ENCODE measurements at regions not wholly inside any gene's neighbourhood (a gene's known extent, or its start where the extent isn't known, plus 50 kb on each side); places are given as distances from the start of the nearest gene placed in this dataset.

DNA sequence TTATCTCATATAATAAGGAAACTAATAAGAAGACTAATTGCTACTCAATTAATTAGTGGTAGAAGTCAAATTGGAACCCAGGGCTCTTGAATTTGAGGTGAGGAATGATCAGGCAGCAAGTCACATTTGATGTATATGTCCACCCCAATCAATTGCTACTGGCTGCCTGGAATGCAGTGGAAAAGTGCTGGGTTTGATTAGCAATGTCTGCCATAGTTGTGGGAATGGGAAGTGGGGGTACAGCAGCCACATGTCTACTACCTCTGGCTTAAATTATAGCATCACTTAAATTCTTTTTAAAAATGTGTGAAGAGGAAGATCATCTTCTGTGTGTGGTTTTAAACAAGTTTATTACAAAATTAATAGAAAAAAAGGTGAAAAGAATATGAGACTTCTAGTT, 50.8 kb upstream of the NAV2 start:
- Histone ChIP-seq H3K36me3 (ENCODE audit: insufficient read depth, low read length) (no peaks in the 10 kb centered on the region), H3K4me1 (ENCODE audit: low read length) (no peaks in the 10 kb centered on the region), H2AFZ (ENCODE audit: low read length) (no peak overlapping the region), H3K9me2 (replicated peaks; ENCODE audit: insufficient read depth, low read length) (no peaks in the 10 kb centered on the region), H4K20me1 (ENCODE audit: insufficient read depth, low read depth, low read length) (no peaks in the 10 kb centered on the region), H3K4me2 (ENCODE audit: low read depth, low read length, poor library complexity, severe bottlenecking) (no peak overlapping the region), H3K27ac (ENCODE audit: low read length) (no peak overlapping the region), H3K79me2 (ENCODE audit: low read length) (no peaks in the 10 kb centered on the region), H3K9me3 (ENCODE audit: low read length) (no peaks in the 10 kb centered on the region), H3K4me3 (ENCODE audit: low read length) (no peak overlapping the region), H3K27me3 (ENCODE audit: low read length) (no peaks in the 10 kb centered on the region), H3K9ac (ENCODE audit: low read length) (no peak overlapping the region)
- no peak for DNase-seq

GRCh38 chr11:19660076-19660475, 52.6 kb upstream of the NAV2 start:
- no peak overlapping the region for H3K4me2 ChIP-seq (ENCODE audit: low read depth, low read length, poor library complexity, severe bottlenecking)
- H3K4me1 ChIP-seq (ENCODE audit: low read length) = no peaks in the 10 kb centered on the region
- no peaks in the 10 kb centered on the region for H3K27me3 ChIP-seq (ENCODE audit: low read length)
- no peaks in the 10 kb centered on the region for H4K20me1 ChIP-seq (ENCODE audit: insufficient read depth, low read depth, low read length)
- no peaks in the 10 kb centered on the region for H3K36me3 ChIP-seq (ENCODE audit: insufficient read depth, low read length)
- no peak overlapping the region for H2AFZ ChIP-seq (ENCODE audit: low read length)
- no peak overlapping the region for H3K9ac ChIP-seq (ENCODE audit: low read length)
- H3K9me3 ChIP-seq (ENCODE audit: low read length) = no peaks in the 10 kb centered on the region
- H3K27ac ChIP-seq (ENCODE audit: low read length) = no peak overlapping the region
- no peak overlapping the region for H3K4me3 ChIP-seq (ENCODE audit: low read length)
- no peaks in the 10 kb centered on the region for H3K79me2 ChIP-seq (ENCODE audit: low read length)
- no peak for DNase-seq
- H3K9me2 ChIP-seq (replicated peaks; ENCODE audit: insufficient read depth, low read length) = no peaks in the 10 kb centered on the region

GRCh38 chr11:19659529-19659928, 53.1 kb upstream of the NAV2 start:
- no peak overlapping the region for H3K27ac ChIP-seq (ENCODE audit: low read length)
- no peaks in the 10 kb centered on the region for H3K9me2 ChIP-seq (replicated peaks; ENCODE audit: insufficient read depth, low read length)
- H2AFZ ChIP-seq (ENCODE audit: low read length) = no peak overlapping the region
- DNase-seq = no peak
- no peaks in the 10 kb centered on the region for H3K9me3 ChIP-seq (ENCODE audit: low read length)
- no peak overlapping the region for H3K4me2 ChIP-seq (ENCODE audit: low read depth, low read length, poor library complexity, severe bottlenecking)
- H3K4me1 ChIP-seq (ENCODE audit: low read length) = no peaks in the 10 kb centered on the region
- H3K27me3 ChIP-seq (ENCODE audit: low read length) = no peaks in the 10 kb centered on the region
- no peaks in the 10 kb centered on the region for H4K20me1 ChIP-seq (ENCODE audit: insufficient read depth, low read depth, low read length)
- no peaks in the 10 kb centered on the region for H3K79me2 ChIP-seq (ENCODE audit: low read length)
- H3K36me3 ChIP-seq (ENCODE audit: insufficient read depth, low read length) = no peaks in the 10 kb centered on the region
- H3K4me3 ChIP-seq (ENCODE audit: low read length) = no peak overlapping the region
- H3K9ac ChIP-seq (ENCODE audit: low read length) = no peak overlapping the region

DNA sequence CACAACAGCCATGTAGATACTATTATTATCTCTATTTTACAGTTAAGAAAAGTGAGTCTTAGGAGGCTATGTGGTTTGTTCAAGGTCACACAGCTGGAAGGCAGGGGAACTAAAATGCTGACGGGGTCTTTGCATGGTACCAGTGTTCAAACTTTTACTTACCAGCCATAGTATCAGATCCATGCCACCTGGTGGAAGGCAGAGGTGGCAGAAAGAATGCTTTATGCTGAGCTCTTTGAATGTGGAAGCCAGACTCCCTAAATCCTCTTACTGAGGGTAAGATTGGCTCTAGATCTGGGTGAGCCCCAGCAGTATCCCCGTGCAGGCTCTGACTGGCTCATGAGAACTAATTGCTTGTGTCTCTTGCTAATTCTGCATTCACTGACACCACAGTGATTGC, 54.3 kb upstream of the NAV2 start:
- no peaks in the 10 kb centered on the region for H3K36me3 ChIP-seq (ENCODE audit: insufficient read depth, low read length)
- no peaks in the 10 kb centered on the region for H3K27me3 ChIP-seq (ENCODE audit: low read length)
- no peaks in the 10 kb centered on the region for H3K9me3 ChIP-seq (ENCODE audit: low read length)
- H3K27ac ChIP-seq (ENCODE audit: low read length) = no peak overlapping the region
- H4K20me1 ChIP-seq (ENCODE audit: insufficient read depth, low read depth, low read length) = no peaks in the 10 kb centered on the region
- H3K4me2 ChIP-seq (ENCODE audit: low read depth, low read length, poor library complexity, severe bottlenecking) = no peak overlapping the region
- H3K4me1 ChIP-seq (ENCODE audit: low read length) = no peaks in the 10 kb centered on the region
- no peaks in the 10 kb centered on the region for H3K9me2 ChIP-seq (replicated peaks; ENCODE audit: insufficient read depth, low read length)
- H2AFZ ChIP-seq (ENCODE audit: low read length) = no peak overlapping the region
- no peak overlapping the region for H3K4me3 ChIP-seq (ENCODE audit: low read length)
- peak; percentile 46 for DNase-seq
- H3K79me2 ChIP-seq (ENCODE audit: low read length) = no peaks in the 10 kb centered on the region
- no peak overlapping the region for H3K9ac ChIP-seq (ENCODE audit: low read length)

GRCh38 chr11:19656140-19656541, 56.5 kb upstream of the NAV2 start:
- no peak overlapping the region for H3K27ac ChIP-seq (ENCODE audit: low read length)
- no peaks in the 10 kb centered on the region for H3K79me2 ChIP-seq (ENCODE audit: low read length)
- no peaks in the 10 kb centered on the region for H3K4me1 ChIP-seq (ENCODE audit: low read length)
- H3K4me3 ChIP-seq (ENCODE audit: low read length) = no peak overlapping the region
- H2AFZ ChIP-seq (ENCODE audit: low read length) = no peak overlapping the region
- no peak overlapping the region for H3K9ac ChIP-seq (ENCODE audit: low read length)
- H4K20me1 ChIP-seq (ENCODE audit: insufficient read depth, low read depth, low read length) = no peaks in the 10 kb centered on the region
- no peaks in the 10 kb centered on the region for H3K9me2 ChIP-seq (replicated peaks; ENCODE audit: insufficient read depth, low read length)
- H3K4me2 ChIP-seq (ENCODE audit: low read depth, low read length, poor library complexity, severe bottlenecking) = no peak overlapping the region
- no peaks in the 10 kb centered on the region for H3K9me3 ChIP-seq (ENCODE audit: low read length)
- no peaks in the 10 kb centered on the region for H3K27me3 ChIP-seq (ENCODE audit: low read length)
- DNase-seq = no peak
- no peaks in the 10 kb centered on the region for H3K36me3 ChIP-seq (ENCODE audit: insufficient read depth, low read length)

DNA sequence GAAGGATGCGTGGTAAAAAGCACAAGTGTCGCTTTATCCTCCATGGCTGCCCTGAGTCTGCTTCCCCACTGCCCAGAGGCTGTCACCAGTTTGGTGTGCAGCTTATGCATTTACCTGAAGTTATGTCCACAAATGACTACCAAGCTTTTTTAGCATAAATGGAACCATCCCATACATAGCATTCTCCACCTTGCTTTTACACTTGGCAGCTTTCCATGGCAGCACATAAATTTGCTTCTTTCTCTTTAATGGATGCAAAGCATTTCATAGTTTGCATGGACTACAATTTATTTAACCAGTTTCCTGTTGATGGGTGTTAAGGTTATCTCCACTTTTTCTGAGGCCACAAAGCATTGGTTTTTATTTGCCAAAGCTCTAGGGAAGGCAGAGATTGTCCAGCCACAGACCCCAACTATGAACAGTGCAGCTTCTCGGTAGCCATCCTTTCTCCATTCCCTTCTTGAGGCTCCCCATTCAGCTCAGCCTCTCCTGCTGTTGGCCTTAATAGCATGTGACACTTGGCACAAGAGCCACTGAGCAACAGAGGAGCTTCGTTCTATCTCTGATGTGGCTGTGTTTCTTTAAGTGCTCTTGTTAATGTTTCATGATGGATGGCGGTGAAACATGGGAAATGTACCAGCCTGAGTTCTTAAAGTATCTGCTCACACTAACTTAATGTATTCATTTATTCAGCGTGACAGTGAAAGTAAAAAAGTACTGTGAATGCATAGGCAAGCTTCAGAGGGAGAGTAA, 59.8 kb upstream of the NAV2 start:
- Histone ChIP-seq H3K9ac (ENCODE audit: low read length) (no peak overlapping the region), H3K9me2 (replicated peaks; ENCODE audit: insufficient read depth, low read length) (no peaks in the 10 kb centered on the region), H3K79me2 (ENCODE audit: low read length) (no peaks in the 10 kb centered on the region), H3K4me2 (ENCODE audit: low read depth, low read length, poor library complexity, severe bottlenecking) (no peak overlapping the region), H3K36me3 (ENCODE audit: insufficient read depth, low read length) (no peaks in the 10 kb centered on the region), H3K4me1 (ENCODE audit: low read length) (no peaks in the 10 kb centered on the region), H2AFZ (ENCODE audit: low read length) (no peak overlapping the region), H3K9me3 (ENCODE audit: low read length) (no peaks in the 10 kb centered on the region), H3K27ac (ENCODE audit: low read length) (no peak overlapping the region), H4K20me1 (ENCODE audit: insufficient read depth, low read depth, low read length) (no peaks in the 10 kb centered on the region), H3K4me3 (ENCODE audit: low read length) (no peak overlapping the region), H3K27me3 (ENCODE audit: low read length) (no peaks in the 10 kb centered on the region)
- no peak for DNase-seq

- H3K4me1 ChIP-seq (ENCODE audit: low read length) = no peaks in the 10 kb centered on the region
- H3K9me2 ChIP-seq (replicated peaks; ENCODE audit: insufficient read depth, low read length) = no peaks in the 10 kb centered on the region
- H3K9ac ChIP-seq (ENCODE audit: low read length) = no peak overlapping the region
- H3K4me3 ChIP-seq (ENCODE audit: low read length) = no peak overlapping the region
- no peaks in the 10 kb centered on the region for H3K79me2 ChIP-seq (ENCODE audit: low read length)
- no peak for DNase-seq
- no peaks in the 10 kb centered on the region for H3K9me3 ChIP-seq (ENCODE audit: low read length)
- no peak overlapping the region for H3K27ac ChIP-seq (ENCODE audit: low read length)
- no peak overlapping the region for H2AFZ ChIP-seq (ENCODE audit: low read length)
- H3K27me3 ChIP-seq (ENCODE audit: low read length) = no peaks in the 10 kb centered on the region
- no peaks in the 10 kb centered on the region for H3K36me3 ChIP-seq (ENCODE audit: insufficient read depth, low read length)
- no peak overlapping the region for H3K4me2 ChIP-seq (ENCODE audit: low read depth, low read length, poor library complexity, severe bottlenecking)
- H4K20me1 ChIP-seq (ENCODE audit: insufficient read depth, low read depth, low read length) = no peaks in the 10 kb centered on the region
These were observed 61.0 kb upstream of the NAV2 start for GRCh38 chr11:19651653-19652052.

GRCh38 chr11:19651028-19651427, 61.6 kb upstream of the NAV2 start:
- Histone ChIP-seq H3K4me3 (ENCODE audit: low read length) (no peak overlapping the region), H3K27ac (ENCODE audit: low read length) (no peak overlapping the region), H4K20me1 (ENCODE audit: insufficient read depth, low read depth, low read length) (no peaks in the 10 kb centered on the region), H2AFZ (ENCODE audit: low read length) (no peak overlapping the region), H3K4me1 (ENCODE audit: low read length) (no peaks in the 10 kb centered on the region), H3K79me2 (ENCODE audit: low read length) (no peaks in the 10 kb centered on the region), H3K9ac (ENCODE audit: low read length) (no peak overlapping the region), H3K9me2 (replicated peaks; ENCODE audit: insufficient read depth, low read length) (no peaks in the 10 kb centered on the region), H3K4me2 (ENCODE audit: low read depth, low read length, poor library complexity, severe bottlenecking) (no peak overlapping the region), H3K36me3 (ENCODE audit: insufficient read depth, low read length) (no peaks in the 10 kb centered on the region), H3K9me3 (ENCODE audit: low read length) (no peaks in the 10 kb centered on the region), H3K27me3 (ENCODE audit: low read length) (no peaks in the 10 kb centered on the region)
- DNase-seq = no peak
